GM12874 (cell line): ENCODE measurements at regions not wholly inside any gene's neighbourhood (a gene's known extent, or its start where the extent isn't known, plus 50 kb on each side); places are given as distances from the start of the nearest gene placed in this dataset.

Experiments
- TF ChIP-seq, protein P1 (sequence below): IDR thresholded peaks from 2 replicates; pipeline ENCODE4 v1.5.1; 2011; ENCODE audit warnings: low read depth, mild to moderate bottlenecking, control low read depth, low read length, moderate library complexity; ENCODE audit not compliant: insufficient read depth

DNA sequence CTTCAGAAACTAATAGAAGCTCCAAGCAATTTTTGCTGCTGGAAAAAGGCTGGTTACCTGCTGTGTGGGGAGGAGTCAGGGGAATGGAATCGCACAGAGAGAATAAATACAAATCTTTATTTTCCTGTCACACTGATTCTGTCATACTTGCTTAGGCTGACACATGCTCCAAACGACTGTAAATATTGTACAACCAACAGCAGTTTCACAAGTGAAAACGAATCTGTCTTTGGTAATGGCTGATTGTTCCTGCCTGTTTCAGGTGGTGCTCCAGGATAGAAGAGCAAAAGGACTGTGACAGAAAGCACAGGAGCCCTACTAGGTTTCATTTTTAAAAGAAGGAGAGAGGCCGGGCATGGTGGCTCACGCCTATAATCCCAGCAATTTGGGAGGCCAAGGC, 125.5 kb upstream of the DCLK2 start:
- TF ChIP-seq, protein P1, sequence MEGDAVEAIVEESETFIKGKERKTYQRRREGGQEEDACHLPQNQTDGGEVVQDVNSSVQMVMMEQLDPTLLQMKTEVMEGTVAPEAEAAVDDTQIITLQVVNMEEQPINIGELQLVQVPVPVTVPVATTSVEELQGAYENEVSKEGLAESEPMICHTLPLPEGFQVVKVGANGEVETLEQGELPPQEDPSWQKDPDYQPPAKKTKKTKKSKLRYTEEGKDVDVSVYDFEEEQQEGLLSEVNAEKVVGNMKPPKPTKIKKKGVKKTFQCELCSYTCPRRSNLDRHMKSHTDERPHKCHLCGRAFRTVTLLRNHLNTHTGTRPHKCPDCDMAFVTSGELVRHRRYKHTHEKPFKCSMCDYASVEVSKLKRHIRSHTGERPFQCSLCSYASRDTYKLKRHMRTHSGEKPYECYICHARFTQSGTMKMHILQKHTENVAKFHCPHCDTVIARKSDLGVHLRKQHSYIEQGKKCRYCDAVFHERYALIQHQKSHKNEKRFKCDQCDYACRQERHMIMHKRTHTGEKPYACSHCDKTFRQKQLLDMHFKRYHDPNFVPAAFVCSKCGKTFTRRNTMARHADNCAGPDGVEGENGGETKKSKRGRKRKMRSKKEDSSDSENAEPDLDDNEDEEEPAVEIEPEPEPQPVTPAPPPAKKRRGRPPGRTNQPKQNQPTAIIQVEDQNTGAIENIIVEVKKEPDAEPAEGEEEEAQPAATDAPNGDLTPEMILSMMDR: no peak

DNA sequence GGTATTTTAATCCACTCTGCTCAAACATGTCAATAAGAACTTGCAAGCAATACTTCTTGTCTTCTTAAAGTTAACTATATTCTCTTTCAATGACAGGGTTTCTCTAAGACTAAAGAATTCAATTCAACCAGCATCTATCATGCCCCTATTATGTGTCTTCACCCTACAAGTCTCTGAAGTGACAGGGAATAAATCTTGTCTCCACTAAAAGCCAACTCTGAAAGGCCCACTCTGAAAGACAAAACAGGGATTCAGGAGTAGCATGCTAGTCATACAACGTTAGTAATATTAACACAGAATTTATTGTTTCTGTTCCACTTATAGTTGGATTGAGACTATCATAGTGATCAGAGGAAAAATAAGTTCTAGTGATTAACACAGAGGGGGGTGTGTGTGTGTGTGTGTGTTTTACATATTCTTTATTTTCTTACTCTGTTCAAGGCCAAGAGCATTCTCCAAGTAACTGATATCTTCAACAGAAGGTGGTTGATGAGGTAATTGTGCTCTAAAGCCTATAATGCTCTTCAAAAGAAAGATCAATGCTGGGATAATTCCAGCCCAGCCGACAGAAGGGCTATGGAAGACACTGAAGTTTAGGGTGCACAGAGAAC, 122.4 kb upstream of the DCLK2 start:
- TF ChIP-seq, protein P1: no peak

DNA sequence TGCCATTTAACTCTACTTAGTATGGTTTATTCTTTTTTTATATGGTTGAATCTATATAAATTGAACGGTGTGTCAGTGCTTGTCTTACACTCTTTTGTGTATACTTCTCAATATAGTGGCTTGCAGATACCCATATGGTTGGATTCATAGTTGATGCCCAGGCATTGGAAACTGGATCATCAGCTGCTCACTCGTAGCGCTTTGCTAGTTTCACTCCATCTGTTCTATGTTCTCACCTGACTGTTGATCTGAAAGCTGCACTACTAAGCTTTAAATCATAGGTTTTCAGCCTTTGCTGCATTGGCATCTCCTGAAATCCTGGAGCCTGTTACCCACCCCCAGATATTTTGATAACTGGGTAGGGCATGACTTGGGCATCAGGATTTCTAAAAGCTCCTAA, 121.6 kb upstream of the DCLK2 start:
- TF ChIP-seq, protein P1: no peak

DNA sequence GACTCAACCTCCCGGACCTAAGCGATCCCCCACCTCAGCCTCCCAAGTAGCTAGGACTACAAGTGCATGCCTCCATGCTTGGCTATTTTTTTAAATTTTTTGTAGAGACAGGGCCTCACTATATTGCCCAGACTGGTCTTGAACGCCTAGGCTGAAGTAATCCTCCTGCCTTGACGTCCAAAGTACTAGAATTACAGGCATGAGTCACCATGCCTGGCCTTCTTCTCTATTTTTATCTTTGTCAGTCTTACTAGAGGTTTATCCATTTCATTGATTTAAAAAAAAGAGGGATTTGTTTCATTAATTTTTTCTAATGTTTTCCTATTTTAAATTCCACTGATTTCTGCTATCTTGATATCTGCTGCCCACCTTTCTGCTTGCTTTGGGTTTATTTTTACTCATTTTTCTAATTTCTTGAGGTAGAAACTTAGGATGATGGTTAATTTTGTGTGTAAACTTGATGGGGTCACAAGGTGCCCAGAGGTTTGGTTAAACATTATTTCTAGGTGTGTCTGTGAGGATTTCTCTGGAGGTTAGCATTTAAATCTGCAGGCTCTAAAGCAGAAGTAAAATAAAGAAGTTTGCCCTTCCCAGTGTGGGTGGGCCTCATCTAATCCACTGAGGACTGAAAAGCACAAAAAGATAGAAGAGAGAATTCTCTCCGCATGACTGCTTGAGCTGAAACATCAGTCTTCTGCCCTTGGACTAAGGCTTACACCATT, 116.2 kb upstream of the DCLK2 start:
- TF ChIP-seq, protein P1: no peak

DNA sequence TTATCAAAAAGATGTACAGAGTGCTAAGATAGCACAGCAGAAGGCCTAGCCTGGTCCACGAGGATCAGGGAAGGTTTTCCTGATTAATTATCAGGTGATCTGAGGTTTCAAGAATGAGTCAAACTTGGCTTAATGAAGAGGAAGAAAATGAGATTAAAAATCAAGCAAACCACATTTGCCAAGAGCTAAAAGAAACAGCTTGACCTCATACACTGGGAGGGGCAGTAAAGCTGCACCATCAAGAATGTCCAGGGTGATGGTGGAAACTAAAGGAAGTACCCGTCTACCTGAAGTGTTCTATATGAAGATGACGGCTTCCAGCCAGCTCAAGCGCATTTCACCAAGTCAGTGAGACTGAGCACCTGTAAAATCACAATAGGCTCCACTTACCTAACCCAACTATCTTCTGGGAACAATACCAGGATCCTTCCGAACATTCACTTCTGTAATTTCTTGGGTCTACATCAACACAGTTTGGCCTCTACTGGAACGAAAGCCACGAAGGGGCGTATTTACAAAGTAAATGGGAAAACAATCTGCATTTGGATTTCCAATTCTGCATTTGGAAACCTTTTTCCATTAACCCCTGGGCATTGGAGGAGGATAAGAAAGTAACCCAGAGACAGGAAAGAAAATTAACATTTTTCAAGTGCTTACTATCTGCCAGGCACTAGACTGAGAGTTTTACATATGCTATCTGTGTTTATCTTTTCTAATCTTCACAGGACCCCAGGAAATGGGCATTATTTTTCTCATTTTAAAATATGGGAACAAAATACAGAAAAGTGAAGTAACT, 114.0 kb upstream of the DCLK2 start:
- TF ChIP-seq, protein P1: no peak

DNA sequence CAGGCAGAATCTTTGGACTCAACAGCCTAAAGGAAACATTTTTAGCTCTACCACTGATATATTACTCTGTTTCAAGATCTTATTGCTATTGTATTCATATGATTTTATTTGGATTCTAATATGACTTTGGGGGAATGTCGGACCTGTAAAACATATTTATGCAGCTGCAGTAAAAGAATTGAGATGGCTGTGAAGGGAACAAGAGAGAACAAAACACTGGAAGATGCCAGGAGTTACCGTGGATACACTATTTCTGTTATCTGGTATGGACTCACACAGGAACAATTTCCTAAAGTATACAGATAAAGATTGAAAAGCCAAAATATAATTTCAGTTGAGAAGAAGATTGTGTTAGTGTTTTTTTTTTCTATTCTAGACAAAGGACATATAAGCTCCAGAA, 113.0 kb upstream of the DCLK2 start:
- TF ChIP-seq, protein P1: no peak

DNA sequence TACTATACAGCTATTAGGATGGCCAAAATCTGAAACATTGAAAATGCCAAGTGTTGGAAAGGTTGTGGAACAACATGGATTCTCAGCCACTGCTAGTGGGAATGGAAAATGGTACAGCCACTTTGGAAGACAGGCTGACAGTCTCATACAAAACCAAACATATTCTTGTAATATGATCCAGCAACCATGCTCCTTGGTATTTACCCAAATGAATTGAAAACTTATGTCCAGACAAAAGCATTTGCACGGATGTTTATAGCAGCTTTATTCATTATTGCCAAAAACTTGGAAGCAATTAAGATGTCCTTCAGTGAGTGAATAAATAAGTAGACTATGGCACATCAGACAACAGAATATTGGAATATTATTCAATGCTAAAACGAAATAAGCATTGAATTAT, 105.8 kb upstream of the DCLK2 start:
- TF ChIP-seq, protein P1: no peak
